ENCODE measurements at regions not wholly inside any gene's neighbourhood (a gene's known extent, or its start where the extent isn't known, plus 50 kb on each side); places are given as distances from the start of the nearest gene placed in this dataset.
"Not testable (repeated sequence)": the region's sequence is repeated elsewhere in the genome, so short reads cannot be mapped to it uniquely, and the experiment has no call there.

GRCh38 chr9:2397875-2398274, 223.7 kb upstream of the VLDLR start:
- not testable (repeated sequence) for DNase-seq

- DNase-seq = peak; percentile 39
Observed at GRCh38 chr9:2401746-2402145, 219.8 kb upstream of the VLDLR start.

GRCh38 chr9:2403701-2404100, 217.9 kb upstream of the VLDLR start:
- no peak for DNase-seq

GRCh38 chr9:2406252-2406651, 215.3 kb upstream of the VLDLR start:
- no peak for DNase-seq

DNA sequence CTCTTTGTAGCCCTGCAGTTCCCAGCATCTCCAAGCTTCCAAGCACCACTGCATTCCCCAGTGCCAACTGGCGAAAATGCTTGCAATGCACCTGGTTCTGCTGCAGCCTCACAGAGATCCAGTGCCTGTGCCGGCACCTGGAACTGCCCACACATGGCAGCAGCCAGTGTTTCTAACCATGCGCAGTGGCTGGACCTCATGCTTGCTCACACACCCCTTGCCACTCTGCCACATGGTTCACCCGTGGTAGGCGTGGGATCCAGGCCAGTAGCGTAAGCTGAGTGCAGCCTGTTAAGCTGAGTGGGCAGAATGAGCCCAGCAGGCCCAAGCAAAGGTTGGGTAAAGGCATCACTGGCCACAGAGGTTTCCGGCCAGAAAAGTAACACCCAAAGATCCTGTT, 214.1 kb upstream of the VLDLR start:
- DNase-seq = no peak

- DNase-seq = peak; percentile 90
Observed at GRCh38 chr9:2411459-2412215, 209.9 kb upstream of the VLDLR start.

DNA sequence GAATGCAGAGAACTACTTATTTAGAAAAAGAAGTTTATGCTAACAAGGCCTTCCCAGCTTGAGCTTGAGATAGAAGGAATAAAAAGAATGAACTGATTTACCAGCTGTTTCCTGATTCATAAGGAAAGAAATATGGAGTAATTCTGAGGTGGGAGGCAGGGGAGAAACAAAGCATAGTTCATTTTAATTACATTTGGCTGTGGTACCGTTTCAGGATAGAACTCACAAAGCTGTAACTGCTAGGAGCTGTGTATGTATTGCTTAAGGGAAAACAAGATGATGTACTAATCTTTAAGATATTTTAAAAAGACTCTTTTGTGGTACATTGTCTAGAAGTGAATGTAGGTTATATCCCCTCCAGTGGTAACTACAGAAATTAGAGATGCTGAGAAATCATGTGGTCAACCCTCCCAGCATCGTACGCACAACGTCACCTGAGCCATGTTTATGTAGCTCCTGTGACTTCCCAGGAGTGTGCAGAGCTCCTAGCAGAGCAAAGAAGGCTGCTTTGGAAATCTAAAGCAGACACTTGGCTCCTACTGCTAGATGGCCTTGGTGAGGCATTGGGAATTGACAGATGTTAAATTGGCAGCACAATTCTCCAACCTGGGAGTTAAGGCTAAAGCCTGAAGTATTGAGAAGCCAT, 208.3 kb upstream of the VLDLR start:
- peak; percentile 42 for DNase-seq

GRCh38 chr9:2414465-2414864, 207.1 kb upstream of the VLDLR start:
- DNase-seq = peak; percentile 47

DNA sequence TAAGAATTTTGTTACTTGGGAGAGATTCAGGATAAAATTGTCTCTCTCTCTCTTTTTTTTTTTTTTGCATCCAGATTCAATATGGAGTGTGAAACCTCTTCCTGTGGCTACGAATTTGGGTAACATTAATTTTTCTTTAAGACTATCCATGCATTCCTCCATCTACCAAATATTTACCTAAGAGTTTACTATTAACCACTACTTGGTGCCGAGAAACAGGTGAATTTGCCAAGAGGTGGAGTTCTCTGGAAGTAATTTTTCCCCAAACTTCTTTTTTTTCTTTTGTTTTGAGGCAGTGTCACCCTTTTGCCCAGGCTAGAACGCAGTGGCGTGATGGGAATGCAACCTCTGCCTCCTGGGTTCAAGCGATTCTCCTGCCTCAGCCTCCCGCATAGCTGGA, 206.3 kb upstream of the VLDLR start:
- DNase-seq = no peak

- DNase-seq = no peak
Observed at GRCh38 chr9:2417730-2418129, 203.9 kb upstream of the VLDLR start.

DNA sequence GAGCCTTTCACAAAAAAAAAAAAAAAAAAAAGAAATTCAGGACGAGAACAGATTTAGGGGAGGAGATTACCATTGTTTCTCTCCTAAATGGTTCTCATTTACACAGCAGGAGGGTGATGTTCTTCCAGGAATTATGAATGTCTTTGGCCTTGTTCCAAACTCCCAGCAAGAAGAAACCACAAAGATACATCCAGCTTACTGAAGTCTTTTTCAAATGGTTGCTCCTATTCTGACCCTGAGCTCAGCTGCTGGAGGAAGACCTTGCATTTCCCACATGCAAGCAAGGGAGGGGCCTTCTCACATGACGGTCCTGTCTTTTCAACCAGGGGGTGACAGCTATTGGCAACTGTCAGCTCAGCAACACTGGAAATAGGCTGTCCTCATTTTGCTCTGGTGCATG, 203.0 kb upstream of the VLDLR start:
- DNase-seq = peak; percentile 91

DNA sequence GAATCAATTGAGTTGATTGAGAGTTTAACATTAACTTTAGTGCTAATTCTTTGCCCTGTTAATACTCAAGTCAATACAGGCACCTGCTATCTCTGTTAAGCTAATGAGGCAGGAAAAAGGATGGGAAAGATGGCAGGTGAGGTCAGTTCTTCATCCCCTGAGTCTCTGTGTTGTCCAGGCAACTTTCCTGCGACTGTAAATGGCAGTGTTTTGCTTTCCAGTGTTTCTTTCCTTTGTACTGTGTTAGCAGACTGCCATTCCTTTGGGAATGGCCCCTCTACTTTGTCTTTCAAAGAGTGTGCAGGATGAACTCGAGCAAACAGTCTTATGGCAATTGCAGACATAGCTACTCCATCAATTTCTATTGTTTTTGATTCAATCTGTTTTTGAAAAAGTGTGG, 202.2 kb upstream of the VLDLR start:
- no peak for DNase-seq

- DNase-seq = no peak
Observed at GRCh38 chr9:2420543-2420942, 201.0 kb upstream of the VLDLR start.

DNA sequence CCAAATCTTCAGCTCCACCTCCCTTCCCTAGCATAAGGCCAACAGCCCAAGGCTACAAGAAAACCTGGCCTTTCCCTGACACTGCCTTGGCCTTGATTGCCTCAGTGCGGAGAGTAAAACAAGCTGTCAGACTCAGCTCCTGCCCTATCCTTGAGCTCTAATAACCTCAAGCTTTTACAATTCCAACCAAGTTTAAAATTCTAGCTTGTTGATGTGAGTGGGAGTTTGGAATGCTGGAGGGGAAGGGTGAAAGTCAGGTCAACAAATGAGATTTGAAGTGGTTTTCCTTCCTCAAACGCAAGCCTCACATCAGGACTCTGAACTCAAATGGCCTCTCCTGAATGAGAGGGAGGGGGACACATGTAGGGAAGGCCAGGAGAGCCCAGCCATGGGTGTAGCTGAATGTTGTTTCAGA, 197.0 kb upstream of the VLDLR start:
- no peak for DNase-seq

DNA sequence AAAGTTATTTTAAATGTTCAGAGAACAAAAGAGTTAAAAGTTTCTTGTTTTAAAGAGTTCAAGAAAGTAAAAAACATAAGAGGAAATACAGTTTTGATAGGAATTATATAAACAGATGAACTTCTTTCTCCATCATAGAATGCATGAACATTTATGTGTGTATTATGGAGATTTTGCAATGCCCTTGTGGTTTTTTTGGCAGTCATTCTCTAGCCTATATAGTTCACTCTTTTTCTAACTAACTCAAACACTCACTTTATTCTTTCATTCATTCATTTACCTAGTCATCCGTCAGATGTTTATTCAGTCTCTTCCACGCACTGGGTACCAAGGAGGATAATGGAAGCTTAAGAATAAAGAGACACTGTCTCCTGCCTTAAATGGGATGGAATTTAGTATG, 195.9 kb upstream of the VLDLR start:
- no peak for DNase-seq

DNA sequence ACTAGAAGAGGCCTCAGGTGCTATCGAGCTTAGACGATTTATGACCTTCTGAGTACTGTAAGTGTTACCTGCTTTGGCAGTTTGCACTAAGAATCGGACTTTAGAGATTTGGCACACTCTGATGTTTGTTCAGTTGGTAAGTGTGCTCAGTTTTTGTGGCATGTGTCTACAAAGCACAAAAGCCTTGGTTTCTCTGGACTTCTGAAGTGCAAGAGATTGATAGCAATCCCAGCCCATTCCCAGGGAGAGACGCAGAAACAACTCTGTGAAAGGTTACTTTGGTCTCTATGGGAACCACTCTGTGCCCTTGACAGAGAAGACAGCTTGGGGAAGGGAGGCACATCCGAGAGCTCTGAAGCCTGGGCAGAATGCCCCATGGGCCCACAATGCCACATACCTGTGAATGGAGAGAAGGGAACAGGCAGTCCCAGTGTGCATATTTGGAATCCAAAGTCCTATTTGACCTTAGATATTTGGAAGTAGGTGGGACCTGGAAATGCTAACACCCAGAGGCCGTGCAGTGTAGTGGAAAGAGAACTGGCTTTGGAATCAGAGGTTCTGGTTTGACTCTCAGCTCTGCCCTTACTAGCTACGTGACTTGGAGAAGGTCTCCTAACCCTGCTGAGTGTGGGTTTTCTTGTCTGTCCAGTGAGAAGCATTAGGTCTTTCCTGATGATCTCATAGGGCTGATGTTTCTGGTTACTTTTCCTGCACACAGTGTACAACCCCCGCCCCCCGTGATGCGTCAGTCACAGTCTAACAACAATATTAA, 194.3 kb upstream of the VLDLR start:
- DNase-seq = no peak

DNA sequence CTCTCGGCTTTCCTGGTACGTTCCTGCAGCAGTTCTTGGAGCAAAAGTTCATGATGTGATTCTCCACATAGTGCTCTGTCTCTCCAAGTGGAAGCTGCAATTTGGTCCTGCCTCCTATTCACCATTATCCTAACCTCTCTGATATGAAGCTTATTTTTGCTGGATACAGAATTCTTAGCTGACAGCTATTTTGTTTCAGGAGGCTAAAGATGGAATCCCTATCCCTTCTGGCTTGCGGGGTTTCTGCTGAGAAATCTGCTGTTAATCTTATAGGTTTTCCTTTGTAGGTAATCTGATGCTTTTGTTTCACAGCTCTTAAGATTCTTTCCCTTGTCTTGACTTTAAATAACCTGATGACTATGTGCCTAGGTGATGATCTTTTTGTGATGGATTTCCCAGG, 181.6 kb upstream of the VLDLR start:
- no peak for DNase-seq

DNA sequence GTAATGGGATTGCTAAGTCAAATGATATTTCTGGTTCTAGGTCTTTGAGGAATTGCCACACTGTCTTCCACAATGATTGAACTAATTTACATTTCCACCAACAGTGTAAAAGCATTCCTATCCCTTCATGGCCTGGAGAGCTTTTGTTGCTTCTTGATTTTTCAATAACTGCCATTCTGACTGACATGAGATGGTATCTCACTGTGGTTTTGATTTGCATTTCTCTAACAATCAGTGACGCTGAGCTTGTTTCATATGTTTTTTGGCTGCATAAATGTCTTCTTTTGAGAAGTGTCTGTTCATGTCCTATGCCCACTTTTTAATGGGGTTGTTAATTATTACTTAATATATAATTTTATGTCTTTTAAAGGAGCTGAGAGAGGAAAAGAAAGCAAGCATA, 177.7 kb upstream of the VLDLR start:
- DNase-seq = not testable (repeated sequence)

GRCh38 chr9:2448193-2448738, 173.3 kb upstream of the VLDLR start:
- no peak for DNase-seq

DNA sequence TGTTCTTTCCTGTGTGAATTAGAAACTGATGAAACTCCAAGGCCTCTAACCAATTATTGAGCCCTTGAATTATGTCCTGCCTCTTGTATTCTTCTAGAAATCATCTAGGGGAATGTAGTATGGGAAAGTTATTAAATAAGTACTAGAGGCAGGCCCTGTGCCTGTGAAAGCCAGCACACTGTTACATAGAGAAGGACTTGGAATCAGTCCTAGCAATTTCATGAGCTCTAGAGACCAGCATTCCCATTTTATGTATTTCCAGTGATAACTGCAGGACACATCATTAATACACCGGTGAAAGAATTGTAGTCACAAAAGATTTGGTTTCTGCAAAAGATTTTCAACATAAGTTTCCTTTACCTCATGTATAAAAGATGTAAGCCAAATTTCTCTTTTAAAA, 168.5 kb upstream of the VLDLR start:
- no peak for DNase-seq

DNA sequence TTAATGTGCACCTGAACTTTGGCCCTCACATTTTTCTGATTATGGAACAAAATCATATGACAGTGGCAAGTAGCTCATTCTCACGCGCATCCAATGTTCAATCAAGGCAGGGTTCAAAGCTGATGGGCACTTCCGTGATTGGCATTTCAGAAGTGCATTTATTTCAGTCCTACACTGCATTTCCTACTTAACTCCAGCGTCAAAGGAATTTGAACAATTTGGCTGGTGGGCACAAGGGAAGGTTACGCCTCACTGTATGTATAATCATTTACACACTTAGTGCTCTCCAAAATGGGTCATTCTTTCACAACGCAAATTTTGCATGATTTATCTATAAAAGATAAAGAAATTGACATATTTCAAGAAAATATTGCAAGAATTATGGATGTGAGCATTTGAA, 167.9 kb upstream of the VLDLR start:
- DNase-seq = no peak

GRCh38 chr9:2459756-2460155, 161.8 kb upstream of the VLDLR start:
- no peak for DNase-seq

GRCh38 chr9:2461892-2462291, 159.7 kb upstream of the VLDLR start:
- DNase-seq = peak; percentile 79

DNA sequence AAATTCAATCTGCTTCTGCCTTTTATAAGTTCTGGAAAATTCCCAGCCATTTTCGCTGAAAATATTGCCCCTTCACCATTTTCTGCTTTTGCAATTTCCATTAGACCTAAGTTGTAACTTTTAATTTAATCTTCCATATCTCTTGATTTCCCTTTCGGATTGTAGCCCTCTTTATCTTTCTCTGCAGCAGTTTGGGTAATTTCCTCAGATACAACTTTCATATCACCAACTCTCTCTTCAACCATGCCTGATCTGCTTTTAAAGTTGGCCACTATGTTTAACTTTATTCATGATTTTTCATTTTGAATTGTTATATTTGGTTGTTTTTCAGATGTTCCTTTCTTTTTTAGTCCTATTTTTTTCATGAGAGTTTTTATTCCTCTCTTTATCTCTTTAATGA, 157.0 kb upstream of the VLDLR start:
- DNase-seq = no peak

Measured in fibroblast of upper back skin (primary cell).